Astrocyte of the spinal cord (primary cell): ENCODE measurements at regions not wholly inside any gene's neighbourhood (a gene's known extent, or its start where the extent isn't known, plus 50 kb on each side); places are given as distances from the start of the nearest gene placed in this dataset.
A peak's percentile ranks its signal among the peaks of the same experiment; 100 is the strongest.

Source experiments
- DNase-seq: peaks from one replicate; pipeline ENCODE4 v3.0.0; 2011; ENCODE audit warnings: low read depth, low spot score
- H3K4me3 ChIP-seq: 2 replicates; pipeline ENCODE4 v1.5.1; 2011; ENCODE audit warnings: low read depth, mild to moderate bottlenecking, low read length, moderate library complexity
- CTCF ChIP-seq: IDR thresholded peaks from 2 replicates; pipeline ENCODE4 v1.5.1; 2012; ENCODE audit warnings: low read depth, mild to moderate bottlenecking, low read length, inconsistent platforms
- in situ Hi-C: cut with HindIII; loops from 2 replicates; pipeline ENCODE4 v1.10.0; 2017; ENCODE audit warnings: low sequenced_read_pairs

GRCh38 chr11:71140206-71140919 is 112.0 kb downstream of the SHANK2 start:
- H3K4me3 ChIP-seq: no peak overlapping the region
- TF ChIP-seq CTCF: no peak
- no peak for DNase-seq
- in situ Hi-C loops: no loop called here

- peak; percentile 22 for DNase-seq
- in situ Hi-C loops: no loop called here
- no peak overlapping the region for H3K4me3 ChIP-seq
- TF ChIP-seq CTCF: no peak
These were observed 112.7 kb downstream of the SHANK2 start for GRCh38 chr11:71139516-71140205.

GRCh38 chr11:71138737-71139425 is 113.5 kb downstream of the SHANK2 start:
- TF ChIP-seq CTCF: no peak
- no peak for DNase-seq
- no peak overlapping the region for H3K4me3 ChIP-seq
- in situ Hi-C loops: no loop called here

GRCh38 chr11:71137376-71137775 is 115.0 kb downstream of the SHANK2 start:
- DNase-seq: no peak
- in situ Hi-C loops: no loop called here
- TF ChIP-seq CTCF: no peak
- H3K4me3 ChIP-seq: no peak overlapping the region

- in situ Hi-C loops: no loop called here
- DNase-seq: no peak
- H3K4me3 ChIP-seq: no peak overlapping the region
- no peak for TF ChIP-seq CTCF
These were observed 116.1 kb downstream of the SHANK2 start for GRCh38 chr11:71136095-71136845.

GRCh38 chr11:71135112-71135511 is 117.3 kb downstream of the SHANK2 start:
- no peak for DNase-seq
- in situ Hi-C loops: no loop called here
- no peak overlapping the region for H3K4me3 ChIP-seq
- TF ChIP-seq CTCF: no peak
